NCI-H82 treated with DMSO at 0.1 percent for 48 hours (cell line): ENCODE measurements at regions not wholly inside any gene's neighbourhood (a gene's known extent, or its start where the extent isn't known, plus 50 kb on each side); places are given as distances from the start of the nearest gene placed in this dataset.
"Not testable (repeated sequence)": the region's sequence is repeated elsewhere in the genome, so short reads cannot be mapped to it uniquely, and the experiment has no call there.

Source experiments
- DNase-seq: peaks from one replicate; lab custom pipeline; 2025; ENCODE audit not compliant: unreplicated experiment; lab: John Stamatoyannopoulos, UW

DNA sequence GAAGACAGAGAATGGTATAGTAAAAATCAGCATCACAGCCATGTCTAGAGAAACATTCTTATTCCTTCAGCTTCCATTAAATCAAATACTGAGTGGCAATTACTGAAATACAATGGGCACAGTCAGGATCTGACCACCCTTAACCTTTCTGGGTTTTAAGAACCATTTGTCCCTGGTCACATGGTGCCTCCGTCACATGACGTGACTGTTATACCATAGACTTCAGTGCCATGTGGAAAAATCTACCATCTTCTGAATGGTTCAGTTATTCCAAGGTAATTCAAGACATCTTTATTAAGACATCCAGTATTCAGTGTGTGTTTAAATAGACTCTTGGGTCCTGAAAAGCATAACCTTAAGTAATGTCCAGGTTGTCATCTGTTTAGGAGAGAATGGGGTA, 553.1 kb upstream of the FLRT2 start:
- DNase-seq, result no peak

DNA sequence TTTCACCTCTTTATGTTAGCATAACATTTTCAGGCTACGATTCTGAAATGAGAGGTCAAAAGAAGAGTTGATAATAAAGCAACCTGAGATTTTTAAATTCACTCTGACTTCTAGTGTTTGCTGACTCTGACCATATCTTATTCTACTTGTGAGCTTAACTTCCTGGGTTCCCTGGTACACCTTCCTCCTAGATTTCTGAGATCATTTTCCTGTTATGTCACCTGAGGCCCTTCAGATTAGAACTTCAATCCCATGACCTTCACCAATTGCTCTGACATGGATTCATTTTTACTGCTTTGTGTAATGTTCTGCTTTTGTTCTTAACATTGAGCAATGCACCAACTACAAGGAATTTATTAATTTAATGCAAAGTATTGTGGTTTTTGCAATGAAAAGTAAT, 542.9 kb upstream of the FLRT2 start:
- DNase-seq, result no peak

DNA sequence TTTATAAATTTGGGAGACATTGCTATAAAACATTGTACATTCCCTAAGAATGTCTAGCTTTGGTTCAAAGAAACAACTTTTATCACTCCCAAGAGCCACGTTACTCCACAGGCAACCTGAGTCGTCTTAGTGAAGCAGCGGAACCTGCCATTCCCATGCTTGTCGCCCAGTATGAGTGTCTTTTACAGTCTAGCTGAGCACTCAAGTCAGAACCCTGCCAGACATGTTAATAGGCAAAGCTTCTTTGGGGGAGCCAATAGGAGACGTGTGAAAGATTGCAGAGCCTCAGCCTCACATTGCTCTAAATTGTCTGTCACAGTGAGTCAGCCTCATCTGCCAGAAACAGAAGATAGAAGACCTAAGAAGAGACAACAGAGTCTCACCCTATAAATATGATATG, 541.6 kb upstream of the FLRT2 start:
- no peak for DNase-seq

DNA sequence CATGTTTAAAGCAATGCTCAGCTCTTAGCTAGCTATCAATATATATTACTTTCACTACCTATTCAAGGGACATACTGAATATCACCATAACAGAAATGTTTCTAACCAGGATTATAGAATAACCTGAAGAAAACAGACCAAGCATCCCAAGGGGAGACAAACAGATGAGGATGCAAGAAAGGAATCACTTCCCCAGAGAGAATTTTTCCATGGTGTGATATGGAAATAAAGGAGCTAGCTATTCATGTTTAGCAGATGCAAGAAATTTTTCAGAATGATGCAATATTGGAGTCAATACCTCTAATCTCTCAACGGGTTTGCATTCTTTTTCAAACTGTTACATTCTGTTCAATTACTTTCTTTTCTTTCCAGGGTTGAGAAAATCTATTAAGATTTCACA, 538.9 kb upstream of the FLRT2 start:
- no peak for DNase-seq

DNA sequence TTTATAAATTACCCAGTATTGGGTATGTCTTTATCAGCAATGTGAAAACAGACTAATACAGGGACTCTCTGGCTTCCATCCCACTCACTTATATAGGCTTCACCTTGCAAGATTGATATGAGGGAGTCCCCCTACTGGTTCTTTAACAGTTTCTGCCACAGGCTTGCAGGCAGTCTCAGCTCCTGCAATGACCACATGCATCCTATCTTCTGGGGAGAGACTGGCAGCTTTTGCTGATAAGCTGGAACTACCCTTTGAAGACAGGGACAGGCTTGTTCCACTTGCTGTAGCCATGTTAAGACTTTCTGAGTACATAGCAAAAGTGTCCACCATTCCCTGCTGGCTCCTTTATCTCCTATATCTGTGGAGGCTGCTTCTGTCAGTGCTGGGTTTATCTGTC, 531.7 kb upstream of the FLRT2 start:
- no peak for DNase-seq

DNA sequence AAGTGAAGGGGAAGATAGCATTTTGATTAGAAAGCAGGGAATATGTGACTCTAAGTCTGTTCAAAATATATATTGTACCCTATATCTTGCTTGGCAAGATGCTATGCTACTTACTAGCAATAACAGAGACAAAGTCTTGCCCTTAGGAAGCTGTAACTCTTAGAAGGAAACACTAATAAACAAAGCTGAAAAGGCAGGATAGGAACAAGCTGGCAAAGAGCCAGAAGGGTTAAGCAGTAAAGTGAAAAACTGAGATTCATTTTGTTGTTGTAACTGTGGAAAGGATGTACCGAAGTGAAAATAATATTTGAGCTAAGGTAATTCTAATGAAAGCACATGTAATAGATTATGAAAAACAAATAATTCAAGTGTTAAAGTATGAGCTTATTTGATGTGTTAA, 527.1 kb upstream of the FLRT2 start:
- DNase-seq, result no peak

DNA sequence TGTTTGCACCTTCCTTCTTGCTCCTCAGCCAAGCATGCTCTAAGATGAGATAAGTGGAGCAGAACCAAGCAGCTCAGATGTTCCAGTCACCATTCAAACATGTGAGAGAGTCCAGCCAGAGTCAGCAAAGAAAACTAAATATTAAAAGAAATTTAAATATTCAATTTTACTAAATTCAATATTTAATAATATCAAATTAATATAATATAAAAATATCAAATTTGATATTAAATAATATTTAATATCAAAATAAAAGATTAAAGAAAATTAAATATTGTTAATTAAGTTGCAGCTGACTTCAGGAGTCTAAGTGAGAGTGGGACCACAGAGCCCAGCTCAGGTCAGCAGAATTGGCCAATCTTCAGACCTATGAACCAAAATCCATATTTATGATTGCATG, 526.1 kb upstream of the FLRT2 start:
- DNase-seq, result no peak

DNA sequence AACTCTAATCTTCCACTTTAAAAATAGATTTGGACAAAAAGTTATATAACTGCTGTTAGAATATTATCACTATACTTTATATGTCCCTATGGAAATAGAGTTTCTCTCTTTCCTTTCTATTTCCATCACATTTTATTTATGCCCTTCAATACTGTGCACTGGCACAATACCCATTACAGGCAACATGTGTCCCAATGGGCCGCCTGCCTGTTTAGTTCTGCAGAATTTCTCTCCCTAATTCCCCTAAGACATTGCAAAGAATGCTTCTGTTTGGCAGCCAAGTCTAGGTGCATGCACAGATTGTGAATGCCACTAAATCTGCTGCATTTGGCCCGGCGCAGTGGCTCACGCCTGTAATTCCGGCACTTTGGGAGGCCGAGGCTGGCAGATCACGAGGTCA, 520.4 kb upstream of the FLRT2 start:
- no peak for DNase-seq

DNA sequence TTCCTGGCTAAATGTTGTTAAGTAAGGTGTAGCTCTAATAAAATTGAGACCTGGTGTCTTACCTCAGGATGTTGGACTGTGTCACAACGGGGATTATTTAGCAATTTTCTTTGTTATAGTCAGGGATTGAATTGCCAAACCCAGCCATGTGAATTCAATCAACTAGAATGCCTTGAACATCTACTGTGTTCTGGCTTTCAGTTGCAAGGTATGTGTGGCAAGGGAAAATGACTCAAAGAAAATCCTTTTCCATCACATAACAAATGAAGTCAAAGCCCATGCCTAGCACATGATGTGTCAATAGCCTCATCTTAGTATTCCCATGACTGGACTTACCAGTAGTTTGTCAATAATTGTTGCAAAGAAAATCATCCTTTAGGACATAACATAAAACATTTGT, 519.8 kb upstream of the FLRT2 start:
- no peak for DNase-seq

DNA sequence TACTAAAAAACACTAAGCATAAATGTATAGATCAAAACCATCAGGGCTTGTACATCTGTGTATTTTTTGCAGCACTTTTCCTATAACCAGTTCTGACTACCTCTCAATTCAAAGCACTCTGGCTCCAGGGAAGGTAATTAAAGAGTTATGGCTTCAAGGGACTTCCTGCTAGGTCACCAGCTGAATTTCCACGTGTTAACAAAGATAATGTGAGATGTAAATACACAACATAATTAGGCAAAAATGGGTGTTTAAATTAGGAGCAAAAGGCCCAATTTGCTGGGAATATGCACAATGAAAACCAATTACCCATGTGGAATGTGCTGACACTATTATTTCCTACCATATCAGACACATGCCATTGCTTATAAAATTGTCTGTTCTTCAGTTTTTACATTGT, 513.4 kb upstream of the FLRT2 start:
- no peak for DNase-seq

DNA sequence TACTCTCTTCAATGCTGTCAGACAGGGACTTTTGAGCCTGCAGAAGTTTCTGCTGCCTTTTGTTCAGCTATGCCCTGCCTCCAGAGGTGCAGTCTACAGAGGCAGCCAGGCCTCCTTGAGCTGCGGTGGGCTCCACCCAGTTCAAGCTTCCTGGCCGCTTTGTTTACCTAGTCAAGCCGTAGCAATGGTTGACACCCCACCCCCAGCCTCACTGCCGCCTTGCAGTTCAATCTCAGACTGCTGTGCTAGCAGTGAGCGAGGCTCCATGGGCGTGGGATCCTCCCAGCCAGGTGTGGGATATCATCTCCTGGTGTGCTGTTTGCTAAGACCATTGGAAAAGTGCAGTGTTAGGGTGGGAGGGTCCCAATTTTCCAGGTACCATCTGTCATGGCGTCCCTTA, 506.1 kb upstream of the FLRT2 start:
- DNase-seq, result not testable (repeated sequence)

DNA sequence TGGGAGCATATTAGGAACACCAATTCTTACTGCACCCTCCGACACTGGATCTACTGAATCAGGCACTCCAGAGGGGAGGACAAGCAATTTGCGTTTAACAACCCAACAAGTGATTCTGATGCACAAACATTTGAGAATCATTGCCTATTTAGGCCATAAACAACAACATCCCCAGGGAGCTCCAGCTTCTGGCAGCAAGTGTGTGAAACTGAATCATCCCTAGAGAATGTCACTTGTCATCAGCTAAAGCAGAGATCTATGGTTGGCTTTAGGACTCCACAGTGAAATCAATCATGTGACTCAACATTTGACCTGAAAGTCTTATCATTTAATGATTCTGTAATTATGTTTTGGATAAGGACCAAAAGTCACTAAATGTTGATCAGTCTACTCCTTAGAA, 505.0 kb upstream of the FLRT2 start:
- DNase-seq, result no peak

DNA sequence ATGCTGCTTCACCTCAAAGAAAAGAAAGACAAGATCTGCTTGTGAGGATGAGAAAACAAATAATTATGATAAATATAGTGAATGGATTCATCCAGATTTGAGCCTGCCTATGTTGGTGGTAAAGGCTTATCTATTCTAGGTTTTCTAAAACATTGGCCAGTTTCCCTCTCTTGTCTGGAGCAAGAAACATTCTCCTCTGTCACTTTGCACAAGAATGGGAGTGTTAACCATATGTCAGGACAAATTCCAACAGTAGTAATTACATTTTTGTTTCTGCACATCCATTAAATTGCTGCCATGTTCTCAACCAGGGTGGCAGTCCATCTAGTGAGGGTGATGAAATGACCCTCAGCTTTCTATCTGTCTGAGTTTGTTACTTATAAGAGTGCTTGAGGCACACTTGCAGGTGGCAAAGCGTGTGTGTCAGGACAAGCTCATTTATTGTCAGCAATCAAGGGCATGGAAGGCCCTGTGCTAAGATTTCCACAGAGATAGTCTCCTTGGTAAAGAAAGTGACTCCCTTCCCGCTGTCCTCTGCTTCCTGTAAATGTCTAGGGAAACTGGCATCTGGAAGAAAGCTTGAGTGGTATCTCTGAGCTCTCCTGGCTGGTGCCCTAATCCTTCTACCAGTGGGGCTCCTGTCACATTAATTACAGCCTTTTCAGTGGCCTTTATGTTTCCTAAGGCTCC, 502.1 kb upstream of the FLRT2 start:
- DNase-seq, result no peak

DNA sequence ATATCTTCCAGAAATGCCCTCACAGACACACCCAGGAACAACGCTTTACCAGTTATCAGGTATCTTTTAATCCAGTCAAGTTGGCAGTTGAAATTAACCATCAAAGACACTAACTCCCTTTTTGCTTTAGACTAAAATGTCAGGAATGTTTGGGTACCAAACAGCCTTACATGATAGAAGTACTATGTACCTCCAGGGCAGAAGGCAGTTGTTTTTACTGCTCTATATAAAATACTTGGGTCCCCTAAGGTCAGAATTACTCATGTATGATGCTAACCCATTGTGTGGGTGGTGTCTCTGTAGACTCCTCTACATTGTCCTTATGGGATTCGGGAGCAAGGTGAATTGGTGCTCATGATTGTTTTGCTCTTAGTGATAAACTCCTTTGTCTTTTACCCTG, 492.5 kb upstream of the FLRT2 start:
- no peak for DNase-seq

DNA sequence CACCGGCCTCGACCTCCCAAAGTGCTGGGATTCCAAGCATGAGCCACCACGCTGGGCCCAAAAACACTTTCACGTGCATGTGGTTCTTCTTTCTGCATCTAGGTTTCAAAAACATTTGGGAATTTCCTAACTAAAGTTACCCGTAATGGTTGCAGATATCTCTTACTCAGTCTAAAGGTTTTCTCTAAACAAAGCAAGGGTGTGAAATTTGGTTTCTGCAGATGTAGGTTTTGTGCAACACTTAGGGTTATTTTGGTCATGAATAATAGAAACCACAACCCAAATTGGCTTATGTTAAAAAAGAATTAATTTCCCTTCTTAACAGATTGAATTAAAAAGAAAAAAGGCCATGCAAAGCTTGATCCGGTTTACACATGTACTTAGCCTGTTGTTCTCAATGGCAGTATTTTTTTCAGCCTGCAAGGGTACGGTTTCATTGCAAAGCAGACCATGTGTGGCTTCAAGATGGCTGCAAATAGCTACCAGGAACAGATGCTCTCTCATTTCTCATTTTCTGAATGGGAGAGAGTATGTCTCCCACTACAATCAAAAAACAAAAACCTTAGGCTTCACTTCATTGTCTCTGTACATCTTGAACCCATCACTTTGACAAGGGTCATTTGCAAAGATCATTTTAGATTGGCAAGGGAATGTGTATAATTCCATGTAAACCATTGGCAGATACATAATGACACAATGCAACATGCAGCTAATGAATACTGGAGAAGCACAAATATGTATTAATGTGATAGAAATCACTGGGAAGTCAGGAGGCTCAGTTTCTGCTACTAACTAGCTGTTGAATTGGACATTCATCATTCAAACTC, 491.2 kb upstream of the FLRT2 start:
- DNase-seq, result no peak

DNA sequence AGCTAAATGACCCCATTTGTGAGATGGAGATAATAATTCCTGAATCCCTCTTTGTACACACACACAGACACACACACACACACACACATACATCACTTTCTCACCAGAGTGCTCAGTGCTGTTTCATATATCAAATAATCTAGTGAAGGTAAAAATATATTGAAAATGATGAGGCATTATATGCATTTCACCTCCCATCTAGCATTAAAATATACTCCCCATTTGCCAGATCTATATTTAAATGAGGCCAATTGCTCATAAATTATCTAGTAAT, 490.7 kb upstream of the FLRT2 start:
- DNase-seq, result no peak

DNA sequence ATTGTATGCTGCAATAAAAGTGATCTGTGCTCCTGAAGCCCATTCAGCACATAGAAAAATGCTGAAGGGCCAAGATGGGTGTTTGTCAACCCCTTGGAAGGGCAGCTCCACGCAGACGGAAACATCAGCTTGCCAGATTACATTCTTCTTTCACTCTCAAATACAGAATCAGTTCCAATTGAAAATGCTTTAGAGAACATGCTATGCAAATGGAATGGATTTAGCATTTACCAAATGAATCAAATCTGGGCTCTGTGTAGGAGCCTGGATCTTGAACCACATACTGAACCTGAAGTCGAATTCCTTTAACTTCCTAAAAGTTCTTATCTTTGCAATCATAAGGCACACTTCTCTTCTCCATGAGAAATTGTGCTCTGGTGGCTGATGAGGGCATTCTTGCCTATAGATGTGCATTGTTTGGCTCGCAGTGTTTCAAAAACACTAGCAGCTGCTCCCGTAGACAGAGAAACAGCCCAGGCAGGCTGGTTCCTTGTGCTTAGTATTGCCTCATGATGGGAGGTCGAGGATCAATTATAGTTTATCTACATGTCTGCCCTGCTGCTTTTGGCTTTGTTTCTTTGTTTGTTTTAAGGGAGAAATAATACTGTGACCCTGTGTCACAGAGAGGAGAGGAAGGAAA, 489.8 kb upstream of the FLRT2 start:
- no peak for DNase-seq

DNA sequence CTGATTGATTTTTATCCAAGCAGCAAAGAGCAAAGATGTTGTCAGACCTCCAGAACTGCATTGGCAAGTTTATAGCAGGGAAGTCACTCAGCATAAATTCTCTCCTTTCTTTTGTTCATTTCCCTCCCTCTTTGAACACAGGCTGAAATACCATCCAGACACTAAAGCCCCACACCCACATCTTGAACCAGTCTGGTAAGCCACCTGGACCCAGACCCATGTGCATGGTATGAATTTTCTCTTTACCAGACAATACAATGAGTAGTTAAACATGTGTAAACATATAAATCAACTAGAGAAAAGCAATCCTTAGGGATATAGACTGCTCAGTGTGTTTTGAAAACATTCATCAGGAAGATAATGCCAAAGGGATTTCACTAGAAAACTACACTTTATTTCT, 488.3 kb upstream of the FLRT2 start:
- DNase-seq, result no peak

DNA sequence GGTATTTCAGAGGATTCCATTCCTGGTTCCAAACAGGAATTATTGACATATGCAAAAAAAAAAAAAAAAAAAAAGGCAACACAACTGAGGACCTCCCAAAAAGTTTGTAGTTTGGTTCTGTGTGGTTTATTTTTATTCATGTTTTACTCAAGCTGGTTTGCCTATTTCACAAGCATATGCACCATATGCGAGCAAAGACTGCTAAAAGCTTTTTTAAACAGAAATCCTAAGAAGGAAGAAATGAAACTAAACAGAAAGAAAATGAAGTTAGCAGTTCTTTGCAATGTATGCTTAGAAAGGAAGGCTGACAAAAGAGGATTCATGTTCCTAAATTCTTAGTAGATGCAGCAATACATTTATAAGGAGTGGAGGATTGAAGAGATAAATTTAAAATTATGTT, 487.6 kb upstream of the FLRT2 start:
- no peak for DNase-seq

DNA sequence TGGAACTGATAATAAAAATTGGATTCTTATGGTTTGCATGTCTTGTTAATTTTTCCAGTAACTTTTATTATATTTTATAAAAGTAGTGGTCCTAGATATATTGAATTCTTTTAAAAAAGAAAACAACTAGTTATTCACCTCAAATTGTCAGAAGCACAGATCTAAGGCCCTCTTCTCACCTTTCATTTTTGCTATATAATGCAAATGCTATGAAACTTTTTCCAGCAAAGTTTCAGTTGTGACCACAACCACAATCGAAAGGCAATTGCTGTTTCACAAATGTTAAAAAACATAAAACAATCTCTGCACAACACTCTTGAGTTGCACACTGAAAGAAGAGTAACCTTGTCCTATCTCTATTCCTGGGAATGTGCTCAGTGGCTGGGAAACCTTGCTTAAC, 479.8 kb upstream of the FLRT2 start:
- no peak for DNase-seq

DNA sequence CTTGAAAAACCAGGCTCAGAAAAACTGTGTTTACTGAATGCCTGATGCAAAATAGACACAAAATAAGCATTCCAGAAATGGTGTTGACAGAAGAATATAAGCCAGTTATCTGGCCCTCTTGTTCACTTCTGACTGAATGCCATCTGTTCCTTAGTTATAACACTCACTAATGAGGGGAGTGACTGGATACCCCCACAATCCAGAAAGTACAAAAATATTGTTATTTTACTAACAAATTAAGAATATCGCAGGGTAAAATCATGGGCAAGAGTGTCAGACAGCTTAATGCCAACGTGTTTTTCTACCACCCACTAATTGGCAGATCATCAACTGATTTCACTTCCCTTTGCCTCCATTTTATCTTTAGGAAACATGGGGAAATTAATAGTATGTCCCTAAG, 477.3 kb upstream of the FLRT2 start:
- no peak for DNase-seq

DNA sequence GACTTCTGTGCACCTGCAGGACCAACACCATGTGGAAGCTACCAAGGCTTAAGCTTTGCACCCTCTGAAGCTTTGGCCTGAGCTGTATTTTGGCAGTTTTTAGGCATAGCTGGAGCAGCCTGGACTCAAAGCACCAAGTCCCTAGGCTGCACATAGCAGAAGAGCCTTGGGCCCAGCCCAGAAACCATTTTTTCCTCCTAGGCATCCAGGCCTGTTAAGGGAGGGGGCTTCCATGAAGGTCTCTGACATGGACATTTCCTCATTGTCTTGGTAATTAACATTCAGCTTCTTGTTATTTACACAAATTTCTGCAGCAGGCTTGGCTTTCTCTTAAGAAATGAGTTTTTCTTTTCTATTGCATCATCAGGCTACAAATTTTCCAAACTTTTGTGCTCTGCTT, 475.8 kb upstream of the FLRT2 start:
- no peak for DNase-seq

DNA sequence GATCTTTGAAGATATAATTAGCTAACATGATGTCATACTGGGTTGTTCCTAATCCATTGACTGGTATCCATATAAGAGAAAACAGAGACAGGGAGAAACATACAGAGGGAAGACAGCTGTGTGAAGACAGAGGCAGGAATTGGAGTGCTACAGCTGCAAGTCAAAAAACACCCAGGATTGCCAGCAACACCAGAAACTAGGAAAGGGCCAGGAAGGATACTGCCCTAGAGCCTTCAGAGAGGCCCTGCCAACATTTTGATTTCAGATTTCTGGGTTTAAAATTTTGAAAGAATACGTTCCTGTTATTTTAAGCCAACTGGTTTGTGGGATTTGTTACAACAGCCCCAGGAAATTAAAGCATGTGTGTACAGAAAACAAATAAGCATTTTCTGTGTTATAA, 473.7 kb upstream of the FLRT2 start:
- DNase-seq, result no peak
